H1 (cell line): ENCODE measurements at regions not wholly inside any gene's neighbourhood (a gene's known extent, or its start where the extent isn't known, plus 50 kb on each side); places are given as distances from the start of the nearest gene placed in this dataset.

Experiments used
- CTCF ChIA-PET: fragments of 300-600 bp; sonication (Branson Sonifier 250); formaldehyde crosslinking; loops from one replicate; lab custom pipeline; 2021; ENCODE audit not compliant: partially characterized antibody; lab: Charles Lee
- POLR2A ChIA-PET: fragments of 300-600 bp; sonication (Branson Sonifier 250); formaldehyde crosslinking; loops from one replicate; lab custom pipeline; 2021; ENCODE audit warnings: inconsistent platforms; ENCODE audit not compliant: partially characterized antibody; lab: Charles Lee
- DNase-seq, 2 experiments: peaks; one replicate each; pipeline versions ENCODE4 v3.0.0 to v3.0.0-alpha.2; 2010 to 2022; ENCODE audit warnings: low spot score in 2 of 2, low read depth in 1 of 2, mixed read lengths in 1 of 2
- FAIRE-seq: peaks from 2 replicates; lab custom pipeline; 2011; peaks lifted over from hg19 to GRCh38; lab: Jason Lieb, UNC
- H2AFZ ChIP-seq: 2 replicates; pipeline ENCODE4 v1.8.1; 2012; ENCODE audit warnings: low read length, inconsistent platforms
- H2AK5ac ChIP-seq: 2 replicates; pipeline ENCODE4 v1.6.1; 2013; ENCODE audit warnings: low read depth, low read length
- H2BK120ac ChIP-seq: replicated peaks from 2 replicates; pipeline ENCODE3; 2013; ENCODE audit warnings: low read depth, low read length, inconsistent platforms
- H2BK12ac ChIP-seq: 2 replicates; pipeline ENCODE4 v1.6.1; 2013; ENCODE audit warnings: low read depth, low read length
- H2BK15ac ChIP-seq: 2 replicates; pipeline ENCODE4 v1.6.1; 2013; ENCODE audit warnings: low read length
- H2BK20ac ChIP-seq: 2 replicates; pipeline ENCODE4 v1.6.1; 2013; ENCODE audit warnings: low read length
- H2BK5ac ChIP-seq: 2 replicates; pipeline ENCODE4 v1.6.1; 2013; ENCODE audit warnings: low read depth, low read length
- H3K14ac ChIP-seq: 2 replicates; pipeline ENCODE4 v1.6.1; 2013; ENCODE audit warnings: inconsistent platforms; ENCODE audit not compliant: insufficient read length
- H3K18ac ChIP-seq: 2 replicates; pipeline ENCODE4 v1.6.1; 2013; ENCODE audit warnings: low read length; ENCODE audit errors: extremely low read depth
- H3K23ac ChIP-seq: 2 replicates; pipeline ENCODE4 v1.6.1; 2013; ENCODE audit warnings: inconsistent platforms; ENCODE audit not compliant: insufficient read length
- H3K23me2 ChIP-seq: 2 replicates; pipeline ENCODE4 v1.6.1; 2013; ENCODE audit warnings: low read depth, low read length
- H3K27ac ChIP-seq: 2 replicates; pipeline ENCODE4 v1.6.1; 2011; ENCODE audit warnings: low read depth, low read length, inconsistent platforms
- H3K27me3 ChIP-seq, 4 experiments: replicated peaks in 1 of 4; 1 replicate in 1 of 4; 2 replicates in 3 of 4; pipeline versions ENCODE4 v1.6.1 to v1.8.1; 2011 to 2013; ENCODE audit warnings: low read length in 3 of 4, mild to moderate bottlenecking in 3 of 4, inconsistent platforms in 2 of 4, mixed read lengths in 2 of 4, moderate library complexity in 1 of 4; ENCODE audit not compliant: control insufficient read depth in 3 of 4, insufficient read depth in 3 of 4; ENCODE audit errors: extremely low read depth in 1 of 4
- H3K36me3 ChIP-seq, 4 experiments: 2 replicates each; pipeline versions ENCODE4 v1.6.1 to v1.8.1; 2011 to 2013; ENCODE audit warnings: mild to moderate bottlenecking in 4 of 4, low read length in 3 of 4, moderate library complexity in 2 of 4, control low read depth in 1 of 4, inconsistent platforms in 1 of 4; ENCODE audit not compliant: insufficient read depth in 4 of 4, control insufficient read depth in 2 of 4
- H3K4ac ChIP-seq: replicated peaks from 2 replicates; pipeline ENCODE3; 2013; ENCODE audit warnings: low read length, low read depth, mixed read lengths, inconsistent platforms; ENCODE audit not compliant: insufficient read length
- H3K4me1 ChIP-seq, 4 experiments: replicated peaks in 1 of 4; 1 replicate in 1 of 4; 2 replicates in 3 of 4; pipeline versions ENCODE4 v1.6.1 to v1.8.1; 2011 to 2013; ENCODE audit warnings: low read length in 3 of 4, inconsistent platforms in 2 of 4, mixed read lengths in 1 of 4; ENCODE audit not compliant: insufficient read depth in 4 of 4, control insufficient read depth in 3 of 4
- H3K4me2 ChIP-seq, 2 experiments: 2 replicates each; pipeline versions ENCODE4 v1.6.1 to v1.8.1; 2011 to 2013; ENCODE audit warnings: low read depth in 2 of 2, low read length in 2 of 2, control low read depth in 1 of 2, inconsistent platforms in 1 of 2, mild to moderate bottlenecking in 1 of 2; ENCODE audit not compliant: insufficient read depth in 1 of 2
- H3K4me3 ChIP-seq, 4 experiments: fragments of 200-600, 300-600 bp in 1 of 4; sonication (generic), shearing (Covaris generic), sonication (Bioruptor Twin) in 1 of 4; 2 replicates each; pipeline versions ENCODE4 v1.5.1 to v1.8.1; 2011 to 2016; ENCODE audit warnings: low read length in 4 of 4, low read depth in 3 of 4, control low read depth in 2 of 4, inconsistent platforms in 2 of 4, mild to moderate bottlenecking in 2 of 4, mixed read lengths in 1 of 4, moderate library complexity in 1 of 4; ENCODE audit not compliant: insufficient read depth in 2 of 4; ENCODE audit errors: extremely low read depth in 1 of 4
- H3K56ac ChIP-seq: replicated peaks from 2 replicates; pipeline ENCODE3; 2013; ENCODE audit warnings: low read depth, mild to moderate bottlenecking, mixed read lengths, low read length, inconsistent platforms; ENCODE audit not compliant: insufficient read length
- H3K79me1 ChIP-seq: 2 replicates; pipeline ENCODE4 v1.6.1; 2013; ENCODE audit warnings: low read depth, low read length, control low read depth
- H3K79me2 ChIP-seq, 2 experiments: 2 replicates each; pipeline versions ENCODE4 v1.6.1 to v1.8.1; 2012 to 2013; ENCODE audit warnings: low read length in 2 of 2, mild to moderate bottlenecking in 2 of 2, inconsistent platforms in 1 of 2; ENCODE audit not compliant: insufficient read depth in 2 of 2, control insufficient read depth in 1 of 2
- H3K9ac ChIP-seq, 4 experiments: replicated peaks in 1 of 4; 1 replicate in 1 of 4; 2 replicates in 3 of 4; pipeline versions ENCODE4 v1.6.1 to v1.8.1; 2011 to 2013; ENCODE audit warnings: low read depth in 3 of 4, low read length in 3 of 4, control low read depth in 2 of 4, mild to moderate bottlenecking in 2 of 4, moderate library complexity in 2 of 4, inconsistent platforms in 1 of 4; ENCODE audit errors: extremely low read depth in 1 of 4
- H3K9me3 ChIP-seq, 2 experiments: 2 replicates each; pipeline versions ENCODE4 v1.6.1 to v1.8.1; 2012 to 2013; ENCODE audit warnings: mild to moderate bottlenecking in 2 of 2, moderate library complexity in 2 of 2, control low read depth in 1 of 2, inconsistent platforms in 1 of 2, low read depth in 1 of 2, low read length in 1 of 2, mixed read lengths in 1 of 2; ENCODE audit not compliant: insufficient read depth in 2 of 2
- H4K20me1 ChIP-seq, 2 experiments: replicated peaks in 1 of 2; 2 replicates each; pipeline versions ENCODE3 to v1.8.1; 2011 to 2013; ENCODE audit warnings: inconsistent platforms in 2 of 2, low read length in 2 of 2, mild to moderate bottlenecking in 1 of 2; ENCODE audit not compliant: insufficient read depth in 2 of 2, control insufficient read depth in 1 of 2
- H4K5ac ChIP-seq: 2 replicates; pipeline ENCODE4 v1.6.1; 2013; ENCODE audit warnings: low read length, low read depth, mixed read lengths, inconsistent platforms; ENCODE audit not compliant: insufficient read length
- H4K8ac ChIP-seq: 2 replicates; pipeline ENCODE4 v1.8.0; 2013; ENCODE audit warnings: mild to moderate bottlenecking, moderate library complexity, low read length, inconsistent platforms; ENCODE audit not compliant: insufficient read depth; ENCODE audit errors: extremely low read depth
- H4K91ac ChIP-seq: replicated peaks from 2 replicates; pipeline ENCODE3; 2013; ENCODE audit warnings: low read length, mixed read lengths, inconsistent platforms; ENCODE audit not compliant: insufficient read length
- BACH1 ChIP-seq: IDR thresholded peaks from 2 replicates; pipeline ENCODE4 v1.6.1; 2012; ENCODE audit warnings: low read length, improper control_type of control experiment
- HDAC2 ChIP-seq, 2 experiments: fragments of 300-600 bp in 1 of 2; sonication (generic) in 1 of 2; IDR thresholded peaks; 2 replicates each; pipeline ENCODE4 v1.6.1; 2011 to 2012; ENCODE audit warnings: low read depth in 2 of 2, low read length in 2 of 2, mild to moderate bottlenecking in 2 of 2, moderate library complexity in 2 of 2, borderline replicate concordance in 1 of 2, inconsistent platforms in 1 of 2
- HDAC6 ChIP-seq: IDR thresholded peaks from one replicate; pipeline ENCODE4 v1.7.1; 2012; ENCODE audit warnings: low read depth, mild to moderate bottlenecking, inconsistent platforms, low read length, moderate library complexity
- KDM4A ChIP-seq: IDR thresholded peaks from one replicate; pipeline ENCODE4 v1.7.1; 2012; ENCODE audit warnings: low read depth, mild to moderate bottlenecking, moderate library complexity, low read length, inconsistent platforms; ENCODE audit not compliant: severe bottlenecking
- NANOG ChIP-seq: IDR thresholded peaks from 2 replicates; pipeline ENCODE4 v1.6.1; 2011; ENCODE audit warnings: low read length, low read depth, mild to moderate bottlenecking, inconsistent platforms; ENCODE audit not compliant: insufficient read depth, poor library complexity, severe bottlenecking
- POLR2A ChIP-seq, 2 experiments: IDR thresholded peaks; 1 replicate in 1 of 2; 2 replicates in 1 of 2; pipeline ENCODE4 v1.6.1; 2011; ENCODE audit warnings: low read depth in 2 of 2, low read length in 2 of 2, mild to moderate bottlenecking in 2 of 2; ENCODE audit errors: control extremely low read depth in 1 of 2
- POLR2AphosphoS5 ChIP-seq: IDR thresholded peaks from 2 replicates; pipeline ENCODE4 v1.6.1; 2011; ENCODE audit warnings: low read depth, low read length
- RFX5 ChIP-seq: IDR thresholded peaks from 2 replicates; pipeline ENCODE4 v1.6.1; 2011; ENCODE audit warnings: low read depth, low read length, improper control_type of control experiment, borderline replicate concordance
- SRF ChIP-seq: IDR thresholded peaks from 2 replicates; pipeline ENCODE4 v1.6.1; 2011; ENCODE audit warnings: mild to moderate bottlenecking, low read depth, low read length, moderate library complexity
- USF2 ChIP-seq: IDR thresholded peaks from 2 replicates; pipeline ENCODE4 v1.6.1; 2011; ENCODE audit warnings: low read length, improper control_type of control experiment
- YY1 ChIP-seq: IDR thresholded peaks from 2 replicates; pipeline ENCODE4 v1.6.1; 2011; ENCODE audit warnings: low read depth, mild to moderate bottlenecking, low read length
- WGBS, 2 experiments: shearing (Covaris generic) in 1 of 2; methylation state at CpG; one replicate each; pipeline versions ENCODE4 v1.1.6 to v1.1.7; 2013 to 2015; ENCODE audit warnings: low lambda C conversion rate in 2 of 2, mixed read lengths in 2 of 2, inconsistent platforms in 1 of 2, low coverage in 1 of 2, missing lambda C conversion rate in 1 of 2; ENCODE audit not compliant: insufficient replicate concordance in 2 of 2, insufficient coverage in 1 of 2, insufficient read length in 1 of 2; ENCODE audit errors: extremely low coverage in 1 of 2, missing lambda C conversion rate in 1 of 2; 5-methylcytosine and 5-hydroxymethylcytosine counted together
- TF ChIP-seq, protein P1 (sequence below): IDR thresholded peaks from 2 replicates; pipeline ENCODE4 v1.6.1; 2012; ENCODE audit warnings: low read length, inconsistent platforms

GRCh38 chr4:126772662-126773061 lies 860.1 kb upstream of the INTU start:
- H3K56ac ChIP-seq = no peak overlapping the region
- no peaks in the 10 kb centered on the region for H3K27me3 ChIP-seq
- no peak overlapping the region for H2BK120ac ChIP-seq
- H3K9me3 ChIP-seq = peaks cover 0 to 10% of the 10 kb centered on the region in 2 experiments; a peak in 1 of 4 replicates
- no peak for FAIRE-seq
- H4K20me1 ChIP-seq = no peaks in the 10 kb centered on the region
- H2AFZ ChIP-seq = no peak overlapping the region
- H3K27ac ChIP-seq = no peak overlapping the region
- no peak overlapping the region for H3K9ac ChIP-seq
- no peaks in the 10 kb centered on the region for H3K79me2 ChIP-seq
- H3K14ac ChIP-seq = no peak overlapping the region
- H3K23me2 ChIP-seq = no peaks in the 10 kb centered on the region
- H3K18ac ChIP-seq = no peak overlapping the region
- 87% methylated on average over 3 of the region's 3 CpGs; no CpG with 5 or more reads in 1 of the 2 experiments for WGBS, 2 experiments
- H2BK5ac ChIP-seq = no peak overlapping the region
- H4K8ac ChIP-seq = no peak overlapping the region
- H3K4me2 ChIP-seq = no peak overlapping the region
- H4K91ac ChIP-seq = no peak overlapping the region
- ChIA-PET POLR2A (no interaction called here), CTCF (no interaction called here)
- no peak overlapping the region for H2BK15ac ChIP-seq
- DNase-seq = no peak
- no peaks in the 10 kb centered on the region for H3K79me1 ChIP-seq
- H3K4ac ChIP-seq = no peak overlapping the region
- no peaks in the 10 kb centered on the region for H3K4me1 ChIP-seq
- no peak overlapping the region for H3K4me3 ChIP-seq
- no peak overlapping the region for H3K23ac ChIP-seq
- H2BK20ac ChIP-seq = no peak overlapping the region
- H2BK12ac ChIP-seq = no peak overlapping the region
- H3K36me3 ChIP-seq = no peaks in the 10 kb centered on the region
- no peak overlapping the region for H4K5ac ChIP-seq
- H2AK5ac ChIP-seq = no peak overlapping the region
- no peak for TF ChIP-seq KDM4A
- TF ChIP-seq SRF = no peak
- no peak for TF ChIP-seq BACH1
- TF ChIP-seq USF2 = no peak
- no peak for TF ChIP-seq RFX5
- no peak for TF ChIP-seq NANOG
- TF ChIP-seq HDAC6 = no peak
- TF ChIP-seq HDAC2 (IDR thresholded peaks at IDR 0.05; ENCODE audit: borderline replicate concordance in 1 of 2, low read depth in 2 of 2, low read length in 2 of 2) = no peak
- TF ChIP-seq POLR2AphosphoS5 = no peak
- TF ChIP-seq, protein P1, sequence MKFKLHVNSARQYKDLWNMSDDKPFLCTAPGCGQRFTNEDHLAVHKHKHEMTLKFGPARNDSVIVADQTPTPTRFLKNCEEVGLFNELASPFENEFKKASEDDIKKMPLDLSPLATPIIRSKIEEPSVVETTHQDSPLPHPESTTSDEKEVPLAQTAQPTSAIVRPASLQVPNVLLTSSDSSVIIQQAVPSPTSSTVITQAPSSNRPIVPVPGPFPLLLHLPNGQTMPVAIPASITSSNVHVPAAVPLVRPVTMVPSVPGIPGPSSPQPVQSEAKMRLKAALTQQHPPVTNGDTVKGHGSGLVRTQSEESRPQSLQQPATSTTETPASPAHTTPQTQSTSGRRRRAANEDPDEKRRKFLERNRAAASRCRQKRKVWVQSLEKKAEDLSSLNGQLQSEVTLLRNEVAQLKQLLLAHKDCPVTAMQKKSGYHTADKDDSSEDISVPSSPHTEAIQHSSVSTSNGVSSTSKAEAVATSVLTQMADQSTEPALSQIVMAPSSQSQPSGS = no peak
- TF ChIP-seq POLR2A (IDR thresholded peaks at IDR 0.05; ENCODE audit: control extremely low read depth in 1 of 2, low read depth in 2 of 2, low read length in 2 of 2) = no peak
- TF ChIP-seq YY1 = no peak
